GM12865 (cell line): ENCODE measurements at regions not wholly inside any gene's neighbourhood (a gene's known extent, or its start where the extent isn't known, plus 50 kb on each side); places are given as distances from the start of the nearest gene placed in this dataset.

Experiments used
- DNase-seq: peaks from one replicate; pipeline ENCODE4 v3.0.0; 2010; ENCODE audit warnings: low read depth
- H3K4me3 ChIP-seq: 2 replicates; pipeline ENCODE4 v1.5.1; 2011; ENCODE audit warnings: mild to moderate bottlenecking, low read depth, low read length, control low read depth
- CTCF ChIP-seq: IDR thresholded peaks from 2 replicates; pipeline ENCODE4 v1.5.1; 2011; ENCODE audit warnings: low read length, control low read depth, low read depth, inconsistent platforms; ENCODE audit not compliant: insufficient read depth; ENCODE audit errors: missing control alignments

- DNase-seq: no peak
- no peak overlapping the region for H3K4me3 ChIP-seq
- no peak for TF ChIP-seq CTCF
Observed at GRCh38 chr12:128057586-128057985, 209.4 kb upstream of the TMEM132C start.

GRCh38 chr12:128059621-128060370 lies 207.2 kb upstream of the TMEM132C start:
- H3K4me3 ChIP-seq: no peak overlapping the region
- TF ChIP-seq CTCF: no peak
- DNase-seq: no peak

GRCh38 chr12:128068211-128068610 lies 198.8 kb upstream of the TMEM132C start:
- DNase-seq: no peak
- TF ChIP-seq CTCF: no peak
- H3K4me3 ChIP-seq: no peak overlapping the region

GRCh38 chr12:128069359-128069997 lies 197.5 kb upstream of the TMEM132C start:
- peak; percentile 55 for DNase-seq
- no peak overlapping the region for H3K4me3 ChIP-seq
- peak; percentile 72 for TF ChIP-seq CTCF

- no peak for DNase-seq
- TF ChIP-seq CTCF: no peak
Observed at GRCh38 chr12:128073937-128074336, 193.0 kb upstream of the TMEM132C start.

GRCh38 chr12:128075332-128075731 lies 191.6 kb upstream of the TMEM132C start:
- TF ChIP-seq CTCF: no peak
- H3K4me3 ChIP-seq: no peak overlapping the region
- DNase-seq: no peak

More at GRCh38 chr12:128073937-128074336, 193.0 kb upstream of the TMEM132C start:
- no peak overlapping the region for H3K4me3 ChIP-seq
